Hematopoietic multipotent progenitor cell treated with erythropoietin and hydrocortisone succinate and interleukin-3 and kit ligand, for 6 days (in vitro differentiated cells): ENCODE measurements at regions not wholly inside any gene's neighbourhood (a gene's known extent, or its start where the extent isn't known, plus 50 kb on each side); places are given as distances from the start of the nearest gene placed in this dataset.

Experiments used
- DNase-seq: peaks from one replicate; pipeline ENCODE4 v3.0.0-alpha.2; 2015

- DNase-seq: no peak
Measured at GRCh38 chr21:16794950-16795349, 717.9 kb upstream of the CXADR start.

- no peak for DNase-seq
Measured at GRCh38 chr21:16796776-16797175, 716.1 kb upstream of the CXADR start.

GRCh38 chr21:16797540-16797939, 715.3 kb upstream of the CXADR start:
- no peak for DNase-seq

GRCh38 chr21:16797966-16798365, 714.9 kb upstream of the CXADR start:
- DNase-seq: no peak

- DNase-seq: no peak
Measured at GRCh38 chr21:16800536-16801275, 712.1 kb upstream of the CXADR start.

- no peak for DNase-seq
Measured at GRCh38 chr21:16811011-16811410, 701.8 kb upstream of the CXADR start.

- no peak for DNase-seq
Measured at GRCh38 chr21:16811970-16812369, 700.9 kb upstream of the CXADR start.

GRCh38 chr21:16815243-16815642, 697.6 kb upstream of the CXADR start:
- DNase-seq: no peak

- DNase-seq: no peak
Measured at GRCh38 chr21:16821588-16821987, 691.3 kb upstream of the CXADR start.

GRCh38 chr21:16829532-16829931, 683.3 kb upstream of the CXADR start:
- no peak for DNase-seq

- no peak for DNase-seq
Measured at GRCh38 chr21:16832791-16833190, 680.1 kb upstream of the CXADR start.

- DNase-seq: no peak
Measured at GRCh38 chr21:16834791-16835190, 678.1 kb upstream of the CXADR start.

GRCh38 chr21:16837321-16837720, 675.5 kb upstream of the CXADR start:
- no peak for DNase-seq

GRCh38 chr21:16837721-16838120, 675.1 kb upstream of the CXADR start:
- no peak for DNase-seq

- DNase-seq: no peak
Measured at GRCh38 chr21:16838331-16838730, 674.5 kb upstream of the CXADR start.

- DNase-seq: no peak
Measured at GRCh38 chr21:16840538-16840937, 672.3 kb upstream of the CXADR start.

- DNase-seq: no peak
Measured at GRCh38 chr21:16841975-16842695, 670.7 kb upstream of the CXADR start.

- DNase-seq: no peak
Measured at GRCh38 chr21:16842696-16843035, 670.2 kb upstream of the CXADR start.

- no peak for DNase-seq
Measured at GRCh38 chr21:16847211-16847610, 665.6 kb upstream of the CXADR start.

- DNase-seq: peak; percentile 2
Measured at GRCh38 chr21:16851054-16851453, 661.8 kb upstream of the CXADR start.

- DNase-seq: no peak
Measured at GRCh38 chr21:16855164-16855667, 657.6 kb upstream of the CXADR start.

GRCh38 chr21:16863362-16863905, 649.4 kb upstream of the CXADR start:
- no peak for DNase-seq

GRCh38 chr21:16863908-16864307, 648.9 kb upstream of the CXADR start:
- no peak for DNase-seq

- DNase-seq: no peak
Measured at GRCh38 chr21:16865632-16866031, 647.2 kb upstream of the CXADR start.
